A549 (cell line): ENCODE measurements at regions not wholly inside any gene's neighbourhood (a gene's known extent, or its start where the extent isn't known, plus 50 kb on each side); places are given as distances from the start of the nearest gene placed in this dataset.

ENCODE experiments used
- EP300 ChIP-seq, 2 experiments: fragments of >200 bp; sonication (Bioruptor Twin); formaldehyde crosslinking; IDR thresholded peaks; 2 replicates in 1 of 2; 3 replicates in 1 of 2; pipeline ENCODE4 v1.6.1; 2016 to 2017
- HOXB13 ChIP-seq: fragments of 250-450 bp; sonication (Bioruptor Pico); IDR thresholded peaks from 2 replicates; pipeline ENCODE4 v1.5.0; 2020; ENCODE audit warnings: low read depth, mild to moderate bottlenecking, moderate library complexity
- KDM5A ChIP-seq: fragments of 200-600 bp; sonication (generic); IDR thresholded peaks from 2 replicates; pipeline ENCODE4 v1.6.1; 2016; ENCODE audit warnings: antibody characterized with exemption, mild to moderate bottlenecking
- MAX ChIP-seq: IDR thresholded peaks from 2 replicates; pipeline ENCODE4 v1.6.1; 2012
- PHF8 ChIP-seq: fragments of 200-600 bp; sonication (generic); IDR thresholded peaks from 2 replicates; pipeline ENCODE4 v1.6.1; 2016; ENCODE audit warnings: low read depth, mild to moderate bottlenecking, antibody characterized with exemption, moderate library complexity, borderline replicate concordance
- POLR2A ChIP-seq: IDR thresholded peaks from 2 replicates; pipeline ENCODE4 v1.6.1; 2012; ENCODE audit warnings: mild to moderate bottlenecking, low read length
- RNF2 ChIP-seq: fragments of 200-600 bp; sonication (generic); IDR thresholded peaks from 2 replicates; pipeline ENCODE4 v1.6.1; 2016; ENCODE audit warnings: low read depth, mild to moderate bottlenecking, antibody characterized with exemption, moderate library complexity, borderline replicate concordance
- SMC3 ChIP-seq: fragments of >200 bp; sonication (Bioruptor Twin); formaldehyde crosslinking; IDR thresholded peaks from 3 replicates; pipeline ENCODE4 v1.6.1; 2018; ENCODE audit warnings: inconsistent platforms
- TF ChIP-seq, protein P1 (sequence below): fragments of >200 bp; sonication (Bioruptor Twin); formaldehyde crosslinking; IDR thresholded peaks from 3 replicates; pipeline ENCODE4 v1.5.1; 2016

GRCh38 chr4:4960574-4960973 lies 58.7 kb downstream of the CYTL1 start:
- TF ChIP-seq KDM5A (no peak), POLR2A (no peak), EP300 (IDR thresholded peaks at IDR 0.05) (no peak), PHF8 (no peak), SMC3 (no peak), RNF2 (no peak), MAX (no peak), HOXB13 (no peak)
- TF ChIP-seq, protein P1, sequence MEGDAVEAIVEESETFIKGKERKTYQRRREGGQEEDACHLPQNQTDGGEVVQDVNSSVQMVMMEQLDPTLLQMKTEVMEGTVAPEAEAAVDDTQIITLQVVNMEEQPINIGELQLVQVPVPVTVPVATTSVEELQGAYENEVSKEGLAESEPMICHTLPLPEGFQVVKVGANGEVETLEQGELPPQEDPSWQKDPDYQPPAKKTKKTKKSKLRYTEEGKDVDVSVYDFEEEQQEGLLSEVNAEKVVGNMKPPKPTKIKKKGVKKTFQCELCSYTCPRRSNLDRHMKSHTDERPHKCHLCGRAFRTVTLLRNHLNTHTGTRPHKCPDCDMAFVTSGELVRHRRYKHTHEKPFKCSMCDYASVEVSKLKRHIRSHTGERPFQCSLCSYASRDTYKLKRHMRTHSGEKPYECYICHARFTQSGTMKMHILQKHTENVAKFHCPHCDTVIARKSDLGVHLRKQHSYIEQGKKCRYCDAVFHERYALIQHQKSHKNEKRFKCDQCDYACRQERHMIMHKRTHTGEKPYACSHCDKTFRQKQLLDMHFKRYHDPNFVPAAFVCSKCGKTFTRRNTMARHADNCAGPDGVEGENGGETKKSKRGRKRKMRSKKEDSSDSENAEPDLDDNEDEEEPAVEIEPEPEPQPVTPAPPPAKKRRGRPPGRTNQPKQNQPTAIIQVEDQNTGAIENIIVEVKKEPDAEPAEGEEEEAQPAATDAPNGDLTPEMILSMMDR = no peak
